Fibroblast of mammary gland (primary cell): ENCODE measurements at regions not wholly inside any gene's neighbourhood (a gene's known extent, or its start where the extent isn't known, plus 50 kb on each side); places are given as distances from the start of the nearest gene placed in this dataset.

Experiments used
- DNase-seq: peaks from one replicate; pipeline ENCODE4 v3.0.0-alpha.2; 2010; ENCODE audit warnings: low read depth
- H3K4me3 ChIP-seq: 2 replicates; pipeline ENCODE4 v1.5.1; 2011; ENCODE audit warnings: low read depth, mild to moderate bottlenecking, low read length, moderate library complexity; ENCODE audit not compliant: control insufficient read depth
- TF ChIP-seq, protein P1 (sequence below): conservative IDR thresholded peaks from 2 replicates; pipeline ENCODE4 v1.5.1; 2011; ENCODE audit warnings: low read depth, low read length, inconsistent platforms; ENCODE audit not compliant: control insufficient read depth, insufficient read depth

DNA sequence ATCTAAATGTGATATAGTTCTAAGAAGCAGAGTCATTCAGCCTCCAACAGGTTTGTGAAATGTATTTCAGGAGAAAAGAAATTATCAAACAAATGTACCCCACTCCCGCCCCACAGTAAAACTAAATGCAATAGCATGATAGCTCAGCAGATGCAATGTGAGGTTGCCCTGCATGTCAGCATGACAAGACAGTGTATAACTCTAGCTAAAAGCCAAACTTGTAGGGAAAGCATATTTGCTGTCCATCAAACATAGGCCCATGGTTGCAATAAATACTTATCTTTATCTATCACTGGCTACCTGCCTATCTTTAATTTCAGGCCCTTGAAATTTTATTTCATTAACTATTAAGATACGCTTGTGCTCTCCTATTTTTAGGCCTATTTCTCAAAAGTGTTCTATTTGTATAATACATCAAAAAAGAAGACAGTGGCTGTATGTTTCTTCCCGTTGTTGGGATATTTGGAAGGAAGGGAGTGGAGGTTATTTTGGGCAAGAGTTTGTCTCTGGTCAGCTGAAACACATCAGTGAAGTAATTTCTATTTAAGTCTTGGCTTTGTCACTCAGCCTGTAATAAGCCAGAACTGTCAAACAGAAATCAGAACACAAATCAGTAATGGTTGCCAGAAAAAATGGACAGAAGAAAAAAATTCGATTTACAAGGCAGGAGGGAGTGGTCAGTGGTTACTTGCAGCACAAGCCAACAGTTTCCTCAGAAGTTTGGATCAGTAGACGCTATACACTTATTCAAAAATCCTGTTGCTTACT is 307.4 kb upstream of the ADGRL2 start:
- DNase-seq = no peak
- H3K4me3 ChIP-seq = no peak overlapping the region
- TF ChIP-seq, protein P1, sequence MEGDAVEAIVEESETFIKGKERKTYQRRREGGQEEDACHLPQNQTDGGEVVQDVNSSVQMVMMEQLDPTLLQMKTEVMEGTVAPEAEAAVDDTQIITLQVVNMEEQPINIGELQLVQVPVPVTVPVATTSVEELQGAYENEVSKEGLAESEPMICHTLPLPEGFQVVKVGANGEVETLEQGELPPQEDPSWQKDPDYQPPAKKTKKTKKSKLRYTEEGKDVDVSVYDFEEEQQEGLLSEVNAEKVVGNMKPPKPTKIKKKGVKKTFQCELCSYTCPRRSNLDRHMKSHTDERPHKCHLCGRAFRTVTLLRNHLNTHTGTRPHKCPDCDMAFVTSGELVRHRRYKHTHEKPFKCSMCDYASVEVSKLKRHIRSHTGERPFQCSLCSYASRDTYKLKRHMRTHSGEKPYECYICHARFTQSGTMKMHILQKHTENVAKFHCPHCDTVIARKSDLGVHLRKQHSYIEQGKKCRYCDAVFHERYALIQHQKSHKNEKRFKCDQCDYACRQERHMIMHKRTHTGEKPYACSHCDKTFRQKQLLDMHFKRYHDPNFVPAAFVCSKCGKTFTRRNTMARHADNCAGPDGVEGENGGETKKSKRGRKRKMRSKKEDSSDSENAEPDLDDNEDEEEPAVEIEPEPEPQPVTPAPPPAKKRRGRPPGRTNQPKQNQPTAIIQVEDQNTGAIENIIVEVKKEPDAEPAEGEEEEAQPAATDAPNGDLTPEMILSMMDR = no peak

DNA sequence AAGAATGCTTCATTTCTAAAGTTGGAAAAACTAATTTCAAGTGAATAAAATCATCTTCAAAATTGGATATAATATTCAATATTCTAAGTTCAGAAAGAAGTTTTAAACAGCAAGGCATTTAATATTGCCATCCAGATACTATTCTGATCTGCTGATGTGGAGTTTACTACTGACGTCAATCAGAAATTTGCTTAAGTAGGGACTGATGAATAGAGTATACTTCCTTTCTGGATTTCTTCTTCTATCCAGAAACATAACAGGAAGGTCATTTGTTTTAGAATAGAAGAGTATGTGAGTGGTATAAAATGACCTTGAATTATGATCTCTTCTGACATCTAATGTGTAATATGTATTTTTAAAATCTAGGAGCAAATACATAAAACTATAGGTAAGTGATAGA is 308.1 kb upstream of the ADGRL2 start:
- TF ChIP-seq, protein P1 = no peak
- no peak for DNase-seq
- H3K4me3 ChIP-seq = no peak overlapping the region

DNA sequence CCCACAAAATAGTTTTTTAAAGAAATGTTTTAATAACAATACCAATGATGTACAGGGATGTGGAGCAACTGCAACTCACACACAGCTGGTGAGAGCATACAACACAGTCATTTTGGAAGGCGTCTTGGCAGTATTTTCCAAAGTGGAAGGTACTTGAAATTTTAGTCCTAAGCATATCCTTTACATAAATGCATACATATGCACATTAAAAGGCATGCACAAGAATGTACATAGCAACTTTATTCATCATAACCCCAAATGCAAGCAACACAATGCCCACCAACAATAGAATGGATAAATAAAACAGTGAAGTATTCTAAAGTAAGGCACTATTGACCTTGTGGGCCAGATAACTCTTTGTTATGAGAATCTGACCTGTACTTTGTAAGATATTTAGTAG is 310.1 kb upstream of the ADGRL2 start:
- TF ChIP-seq, protein P1 = no peak
- no peak overlapping the region for H3K4me3 ChIP-seq
- DNase-seq = no peak

DNA sequence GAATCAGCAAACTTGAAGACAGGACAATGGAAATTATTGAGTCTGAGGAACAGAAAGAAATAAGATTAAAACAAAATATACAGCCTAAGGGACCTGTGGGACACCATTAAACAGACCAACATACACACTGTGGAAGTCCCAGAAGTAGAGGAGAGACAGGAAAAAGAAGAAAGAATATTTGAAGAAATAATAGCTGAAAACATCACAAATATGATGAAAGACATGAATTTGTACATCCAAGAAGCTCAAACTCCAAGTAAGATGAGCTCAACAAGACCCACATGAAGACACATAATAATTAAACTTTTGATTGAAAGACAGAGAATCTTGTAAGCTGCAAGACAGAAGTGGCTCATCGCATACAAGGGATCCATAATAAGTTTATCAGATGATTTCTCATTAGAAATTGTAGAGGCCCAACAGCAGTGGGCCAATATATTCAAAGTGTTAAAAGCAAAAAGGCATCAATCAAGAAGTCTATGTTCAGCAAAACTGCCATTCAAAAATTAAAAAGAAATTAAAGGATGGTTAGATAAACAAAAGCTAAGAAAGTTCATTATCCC is 311.3 kb upstream of the ADGRL2 start:
- no peak overlapping the region for H3K4me3 ChIP-seq
- TF ChIP-seq, protein P1 = no peak
- no peak for DNase-seq

DNA sequence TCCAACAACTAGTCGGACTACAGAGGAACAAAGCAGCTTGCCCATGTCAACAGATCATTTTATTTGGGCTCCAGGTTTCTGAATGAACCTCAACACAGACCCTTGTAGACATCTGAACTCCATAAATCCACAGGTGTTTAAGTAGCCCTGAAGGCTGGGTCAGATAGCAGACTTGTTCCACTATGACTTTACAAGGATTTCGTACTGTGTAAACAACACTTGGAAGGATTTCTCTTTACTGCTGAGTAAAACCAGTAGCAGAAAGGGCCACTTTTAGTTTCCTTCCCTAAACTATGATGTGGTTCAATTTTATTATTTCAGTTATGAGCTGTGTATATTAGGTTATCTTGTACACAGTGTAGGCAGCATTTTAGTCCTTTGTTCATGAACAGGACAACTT is 316.4 kb upstream of the ADGRL2 start:
- H3K4me3 ChIP-seq = no peak overlapping the region
- DNase-seq = no peak
- TF ChIP-seq, protein P1 = no peak

DNA sequence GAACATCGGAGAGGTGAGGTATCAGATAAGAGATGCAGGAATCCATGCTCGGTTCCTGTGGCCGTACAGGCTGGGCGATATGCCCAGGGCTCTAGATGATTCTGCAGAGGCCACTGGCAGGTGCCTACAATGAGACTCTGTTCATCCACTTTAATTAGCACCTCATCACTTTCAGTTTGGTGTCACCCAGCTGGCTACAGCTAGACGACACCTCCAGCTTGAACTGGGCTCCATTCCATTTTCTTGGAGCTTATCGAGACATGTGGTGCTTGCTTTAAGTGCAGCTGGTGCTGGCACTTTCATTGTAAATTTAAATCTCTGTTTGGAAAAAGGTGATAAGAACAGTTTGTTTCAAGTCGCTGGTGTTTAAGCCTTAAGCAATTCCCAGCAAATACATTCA is 322.5 kb upstream of the ADGRL2 start:
- no peak overlapping the region for H3K4me3 ChIP-seq
- TF ChIP-seq, protein P1 = no peak
- no peak for DNase-seq
